Gastrocnemius medialis (tissue), 4 donors: ENCODE measurements at regions not wholly inside any gene's neighbourhood (a gene's known extent, or its start where the extent isn't known, plus 50 kb on each side); places are given as distances from the start of the nearest gene placed in this dataset.

ENCODE experiments used
- ATAC-seq, 2 donors: fragments of 150-250 bp; one replicate each; pipeline ENCODE4 v1.9.1; 2016
- DNase-seq, 2 donors: peaks; one replicate each; pipeline ENCODE4 v3.0.0-alpha.2; 2019
- H3K27ac ChIP-seq, 4 donors: fragments of 200-600 bp; sonication (generic); 1 replicate in 1 of 4; 2 replicates in 3 of 4; pipeline ENCODE4 v1.5.1; 2016 to 2018; ENCODE audit warnings: mild to moderate bottlenecking in 2 of 4, moderate library complexity in 1 of 4
- H3K27me3 ChIP-seq, 3 donors: fragments of 200-600 bp; sonication (generic) in 2 of 3; 1 replicate in 1 of 3; 2 replicates in 2 of 3; pipeline versions ENCODE4 v1.5.1 to v1.6.0; 2016 to 2019; ENCODE audit warnings: mild to moderate bottlenecking in 1 of 3, moderate library complexity in 1 of 3
- H3K36me3 ChIP-seq, 2 donors: fragments of 200-600 bp; sonication (generic) in 1 of 2; one replicate each; pipeline ENCODE4 v1.5.1; 2017 to 2018
- H3K4me1 ChIP-seq, 2 donors: fragments of 200-600 bp; sonication (generic) in 1 of 2; one replicate each; pipeline ENCODE4 v1.5.1; 2016 to 2017; ENCODE audit warnings: mild to moderate bottlenecking in 2 of 2
- H3K4me3 ChIP-seq, 4 donors: fragments of 200-600 bp; sonication (generic) in 3 of 4; 1 replicate in 1 of 4; 2 replicates in 3 of 4; pipeline ENCODE4 v1.5.1; 2016 to 2019; ENCODE audit warnings: mild to moderate bottlenecking in 2 of 4
- H3K9me3 ChIP-seq, 3 donors: fragments of 200-600 bp; sonication (generic) in 2 of 3; 1 replicate in 1 of 3; 2 replicates in 2 of 3; pipeline ENCODE4 v1.5.1; 2016 to 2019
- CTCF ChIP-seq, 5 experiments: fragments of 450-650 bp in 3 of 5; fragments of 200-600 bp in 2 of 5; sonication (generic) in 2 of 5; IDR thresholded peaks in 4 of 5; conservative IDR thresholded peaks in 1 of 5; 1 replicate in 4 of 5; 2 replicates in 1 of 5; pipeline ENCODE4 v1.5.1; 2016 to 2019; ENCODE audit warnings: antibody characterized with exemption in 5 of 5, mild to moderate bottlenecking in 3 of 5, moderate library complexity in 3 of 5
- POLR2A ChIP-seq, 2 donors: fragments of 450-650 bp; IDR thresholded peaks; one replicate each; pipeline ENCODE4 v1.6.1; 2017; ENCODE audit warnings: antibody characterized with exemption in 2 of 2, mild to moderate bottlenecking in 2 of 2, moderate library complexity in 2 of 2
- in situ Hi-C, 4 donors: fragments of 200-750 bp; cut with MboI; loops; one replicate each; pipeline versions ENCODE4 v1.15.0 to v1.8.0; 2017; ENCODE audit warnings: low sequenced_read_pairs in 4 of 4
- intact Hi-C: fragments of 100-400 bp; cut with DNase I; formaldehyde crosslinking; loops from one replicate; pipeline ENCODE4 v1.15.1; 2023; ENCODE audit warnings: low total_unique reads

GRCh38 chr10:61028861-61029361 is 84.9 kb upstream of the RHOBTB1 start:
- no peak for DNase-seq

GRCh38 chr10:61024856-61025201 is 80.8 kb upstream of the RHOBTB1 start:
- Histone ChIP-seq H3K4me1 (no peaks in the 10 kb centered on the region), H3K27ac (no peak overlapping the region), H3K27me3 (no peaks in the 10 kb centered on the region), H3K36me3 (no peaks in the 10 kb centered on the region), H3K9me3 (no peaks in the 10 kb centered on the region), H3K4me3 (no peak overlapping the region)
- intact Hi-C loops: no loop called here
- ATAC-seq (no peak), DNase-seq (no peak)
- TF ChIP-seq CTCF (IDR thresholded peaks at IDR 0.05 in 4 of 5, conservative IDR thresholded peaks at IDR 0.05 in 1 of 5) (peak in 1 of 5 experiments; percentile 38), POLR2A (IDR thresholded peaks at IDR 0.05) (no peak)
- in situ Hi-C loops: no loop called here

More at GRCh38 chr10:61028861-61029361, 84.9 kb upstream of the RHOBTB1 start:
- in situ Hi-C loops (no loop called here), intact Hi-C loops (no loop called here)
- TF ChIP-seq CTCF (IDR thresholded peaks at IDR 0.05 in 4 of 5, conservative IDR thresholded peaks at IDR 0.05 in 1 of 5): no peak
- no peak for TF ChIP-seq POLR2A (IDR thresholded peaks at IDR 0.05)
- H3K36me3 ChIP-seq: no peaks in the 10 kb centered on the region
- no peaks in the 10 kb centered on the region for H3K9me3 ChIP-seq
- no peaks in the 10 kb centered on the region for H3K4me1 ChIP-seq
- H3K27me3 ChIP-seq: no peaks in the 10 kb centered on the region
- no peak for ATAC-seq
- H3K4me3 ChIP-seq: no peak overlapping the region
- H3K27ac ChIP-seq: no peak overlapping the region

- H3K4me3 ChIP-seq: no peak overlapping the region
- H3K4me1 ChIP-seq: no peaks in the 10 kb centered on the region
- no peaks in the 10 kb centered on the region for H3K36me3 ChIP-seq
- no peak overlapping the region for H3K27ac ChIP-seq
- ATAC-seq (no peak), DNase-seq (no peak)
- intact Hi-C loops: no loop called here
- in situ Hi-C loops: no loop called here
- no peaks in the 10 kb centered on the region for H3K27me3 ChIP-seq
- TF ChIP-seq CTCF (IDR thresholded peaks at IDR 0.05 in 4 of 5, conservative IDR thresholded peaks at IDR 0.05 in 1 of 5) (no peak), POLR2A (IDR thresholded peaks at IDR 0.05) (no peak)
- no peaks in the 10 kb centered on the region for H3K9me3 ChIP-seq
Observed at GRCh38 chr10:61024151-61024855, 80.3 kb upstream of the RHOBTB1 start.

- in situ Hi-C loops: no loop called here
Observed at GRCh38 chr10:61023053-61023452, 79.1 kb upstream of the RHOBTB1 start.

More at GRCh38 chr10:61023053-61023452, 79.1 kb upstream of the RHOBTB1 start:
- ATAC-seq (no peak), DNase-seq (no peak)
- Histone ChIP-seq H3K4me1 (no peaks in the 10 kb centered on the region), H3K36me3 (no peaks in the 10 kb centered on the region), H3K27ac (no peak overlapping the region), H3K4me3 (no peak overlapping the region), H3K9me3 (no peaks in the 10 kb centered on the region), H3K27me3 (no peaks in the 10 kb centered on the region)
- TF ChIP-seq CTCF (IDR thresholded peaks at IDR 0.05 in 4 of 5, conservative IDR thresholded peaks at IDR 0.05 in 1 of 5): no peak
- TF ChIP-seq POLR2A (IDR thresholded peaks at IDR 0.05): no peak
- intact Hi-C loops: no loop called here
